IPS-11a (cell line): ENCODE measurements at regions not wholly inside any gene's neighbourhood (a gene's known extent, or its start where the extent isn't known, plus 50 kb on each side); places are given as distances from the start of the nearest gene placed in this dataset.

Experiments used
- H3K4me3 ChIP-seq: one replicate; pipeline ENCODE4 v1.5.1; 2013; ENCODE audit warnings: low read depth, low read length, control low read depth

DNA sequence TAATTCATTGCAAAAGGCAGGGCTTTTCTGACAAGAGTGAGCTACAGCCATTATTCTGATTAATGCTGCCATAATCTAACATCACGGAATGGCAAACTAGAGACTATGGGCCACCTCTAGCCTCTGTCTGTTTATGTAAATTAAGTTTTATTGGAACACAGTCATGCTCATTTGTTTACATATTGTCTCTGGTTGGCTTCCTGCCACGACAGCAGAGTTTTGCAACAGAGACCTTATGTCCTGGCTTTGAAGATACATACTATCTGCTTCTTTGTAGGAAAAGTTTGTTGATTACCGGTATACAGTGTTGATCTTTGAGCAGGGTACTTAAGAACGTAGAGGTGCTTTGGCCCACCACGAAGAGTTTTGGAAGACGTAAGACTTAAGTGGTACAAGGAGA lies 715.9 kb upstream of the RBFOX1 start:
- no peak overlapping the region for H3K4me3 ChIP-seq

- H3K4me3 ChIP-seq: no peak overlapping the region
Measured at GRCh38 chr16:6615636-6616035, 717.0 kb upstream of the RBFOX1 start.

- no peak overlapping the region for H3K4me3 ChIP-seq
Measured at GRCh38 chr16:6611535-6611934, 721.1 kb upstream of the RBFOX1 start.

DNA sequence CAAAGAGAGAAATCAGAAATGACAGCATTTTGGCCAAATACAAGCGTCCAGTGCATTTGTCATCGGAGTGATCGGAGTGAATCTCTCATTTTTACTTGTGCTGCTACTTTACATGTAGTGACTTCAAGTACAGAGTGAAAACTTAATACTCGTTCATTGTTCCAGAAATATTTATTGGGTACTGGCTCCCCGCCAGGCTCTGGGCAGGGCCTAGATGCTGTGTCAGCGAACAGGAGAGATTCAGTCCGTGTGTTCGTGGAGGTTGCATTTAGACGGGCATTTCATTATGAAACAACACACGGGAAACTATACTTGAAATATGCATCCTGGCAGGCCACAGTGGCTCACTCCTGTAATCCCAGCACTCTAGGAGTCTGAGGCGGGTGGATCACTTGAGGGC lies 727.2 kb upstream of the RBFOX1 start:
- no peak overlapping the region for H3K4me3 ChIP-seq

- no peak overlapping the region for H3K4me3 ChIP-seq
Measured at GRCh38 chr16:6603780-6604325, 728.8 kb upstream of the RBFOX1 start.

DNA sequence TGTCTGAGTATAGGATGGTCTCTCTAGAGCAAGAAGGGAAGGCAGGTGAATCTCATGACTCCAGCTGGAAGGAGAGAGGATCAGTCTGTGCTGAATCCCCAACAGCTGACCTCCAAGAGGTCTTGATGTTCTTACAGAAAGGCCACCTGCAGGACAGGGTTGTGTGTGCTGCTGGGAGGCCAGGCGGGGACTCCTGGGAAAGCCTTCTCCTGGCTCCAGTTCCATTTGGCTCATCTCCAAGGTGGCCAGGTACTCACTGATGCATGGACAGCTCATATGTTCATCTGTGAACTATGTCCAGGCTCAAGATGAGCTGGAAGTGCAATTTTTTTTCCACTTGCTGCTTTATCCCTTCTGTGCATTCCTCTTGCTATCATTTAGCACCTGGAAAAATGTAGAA lies 730.2 kb upstream of the RBFOX1 start:
- no peak overlapping the region for H3K4me3 ChIP-seq

DNA sequence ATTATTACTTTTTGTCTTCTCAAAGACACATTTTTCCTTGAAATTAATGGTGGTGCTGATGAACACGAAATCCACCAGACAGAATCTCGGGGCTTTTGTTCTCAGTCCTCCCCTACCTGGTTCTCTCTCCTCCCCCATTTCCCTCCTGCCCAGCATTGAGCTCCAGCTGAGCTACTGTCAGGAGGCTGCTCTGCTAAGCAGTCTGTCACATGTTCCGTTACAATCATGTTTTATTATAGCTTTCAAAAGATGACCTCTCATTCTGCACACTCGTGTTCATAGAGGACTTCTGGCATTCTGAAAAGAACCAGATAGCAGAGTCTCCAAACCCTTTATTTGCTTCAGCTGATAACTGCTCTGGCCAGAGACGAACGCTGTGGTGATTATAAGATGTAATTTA lies 732.5 kb upstream of the RBFOX1 start:
- no peak overlapping the region for H3K4me3 ChIP-seq

DNA sequence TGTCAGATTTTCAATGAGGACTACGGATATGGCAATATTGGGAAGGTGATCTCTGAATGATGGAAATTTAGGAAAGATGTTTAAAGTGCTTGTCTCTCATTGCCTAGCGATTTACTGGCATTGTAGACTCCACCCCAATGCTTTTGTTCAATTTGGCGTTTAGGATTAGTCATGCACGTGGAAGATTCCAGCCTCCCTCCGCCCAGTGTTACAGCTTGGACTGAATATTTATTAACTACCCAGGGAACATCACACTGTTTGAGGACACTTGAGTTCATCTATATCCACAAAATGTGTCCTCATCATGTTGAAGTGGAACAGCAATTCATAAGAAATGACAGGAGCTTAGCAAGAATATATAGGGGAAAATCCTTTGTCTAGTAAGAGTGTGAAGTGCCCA lies 738.8 kb upstream of the RBFOX1 start:
- H3K4me3 ChIP-seq: no peak overlapping the region

DNA sequence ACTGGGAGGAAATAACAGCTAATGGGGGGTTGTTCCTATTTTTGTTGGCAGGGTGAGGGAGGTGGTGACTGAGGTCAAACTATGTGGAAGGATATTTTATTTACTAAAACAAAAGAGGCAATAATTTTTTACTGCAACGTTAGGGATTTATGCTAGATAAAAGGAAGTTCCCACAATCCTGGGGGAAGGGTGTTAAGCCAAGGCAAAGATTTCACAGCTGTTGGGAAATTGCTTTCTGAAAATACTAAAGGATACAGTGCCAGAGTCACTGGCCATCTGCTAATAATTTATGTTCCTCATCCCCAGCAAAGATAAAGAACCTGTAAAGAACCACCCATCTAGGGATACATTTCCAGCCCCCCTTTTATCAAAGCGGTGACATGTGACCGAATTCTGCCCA lies 756.0 kb upstream of the RBFOX1 start:
- H3K4me3 ChIP-seq: no peak overlapping the region

DNA sequence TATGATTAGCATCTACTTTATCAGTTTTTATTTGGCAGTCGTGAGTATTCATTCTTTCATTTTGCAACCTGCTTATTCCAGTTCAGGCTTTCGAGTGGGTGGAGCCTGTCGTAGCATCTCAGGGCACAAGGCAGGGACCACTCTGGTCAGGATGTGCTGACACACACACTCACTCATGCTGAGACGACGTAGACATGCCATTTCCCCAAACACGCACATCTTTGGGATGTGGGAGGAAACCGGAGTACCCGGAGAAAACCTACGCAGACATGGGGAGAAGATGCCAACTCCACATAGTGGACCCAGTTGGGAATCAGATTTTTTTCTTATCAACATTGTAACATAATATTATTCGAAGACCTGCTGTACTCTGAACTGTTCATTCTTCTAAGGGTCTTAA lies 756.5 kb upstream of the RBFOX1 start:
- H3K4me3 ChIP-seq: no peak overlapping the region

- H3K4me3 ChIP-seq: no peak overlapping the region
Measured at GRCh38 chr16:6574146-6574545, 758.5 kb upstream of the RBFOX1 start.

DNA sequence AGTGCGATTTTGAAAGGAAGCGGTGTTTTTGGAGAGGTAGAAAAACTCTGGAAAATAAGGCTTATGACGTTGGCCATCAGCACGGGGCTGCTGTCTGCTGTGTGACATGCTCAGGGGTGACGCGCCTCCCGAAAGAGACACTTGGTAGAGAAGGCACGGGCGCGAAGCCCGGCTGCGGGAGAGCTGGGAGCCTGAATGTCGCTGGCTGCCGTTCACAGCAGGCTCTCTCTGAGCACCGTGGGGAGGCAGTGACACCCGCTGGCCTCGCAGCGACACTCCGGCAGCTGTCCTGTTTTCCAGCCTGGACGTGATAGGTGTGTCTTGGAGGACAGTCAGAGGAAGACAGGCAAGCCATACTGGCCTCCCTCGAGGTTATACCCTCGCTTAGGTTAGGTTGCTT lies 759.1 kb upstream of the RBFOX1 start:
- H3K4me3 ChIP-seq: no peak overlapping the region

GRCh38 chr16:6571044-6571443 lies 761.6 kb upstream of the RBFOX1 start:
- H3K4me3 ChIP-seq: no peak overlapping the region

- no peak overlapping the region for H3K4me3 ChIP-seq
Measured at GRCh38 chr16:6570530-6570929, 762.1 kb upstream of the RBFOX1 start.

- H3K4me3 ChIP-seq: no peak overlapping the region
Measured at GRCh38 chr16:6562986-6563385, 769.7 kb upstream of the RBFOX1 start.

GRCh38 chr16:6560306-6561100 lies 772.1 kb upstream of the RBFOX1 start:
- H3K4me3 ChIP-seq: no peak overlapping the region

- H3K4me3 ChIP-seq: no peak overlapping the region
Measured at GRCh38 chr16:6558661-6559060, 774.0 kb upstream of the RBFOX1 start.

- no peak overlapping the region for H3K4me3 ChIP-seq
Measured at GRCh38 chr16:6558126-6558525, 774.5 kb upstream of the RBFOX1 start.

GRCh38 chr16:6557353-6558023 lies 775.2 kb upstream of the RBFOX1 start:
- H3K4me3 ChIP-seq: no peak overlapping the region

DNA sequence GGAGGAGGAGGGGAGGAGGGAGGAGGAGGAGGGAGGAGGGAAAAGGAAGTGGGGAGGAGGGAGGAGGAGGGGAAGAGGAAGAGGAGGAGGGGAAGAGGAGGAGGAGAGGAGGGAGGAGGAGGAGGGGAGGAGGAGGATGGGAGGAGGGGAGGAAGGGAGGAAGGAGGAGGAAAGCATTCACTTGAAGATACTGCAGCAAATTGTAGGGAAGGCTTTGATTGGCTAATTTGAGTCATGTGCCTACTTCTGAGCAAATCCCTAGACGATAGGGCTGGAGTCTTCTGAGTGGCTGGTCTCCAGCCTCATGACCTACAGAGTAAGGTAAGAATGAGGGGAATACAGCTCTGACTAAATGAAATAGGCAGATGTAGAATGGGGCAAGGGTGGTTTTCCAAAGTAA lies 783.2 kb upstream of the RBFOX1 start:
- H3K4me3 ChIP-seq: no peak overlapping the region

- no peak overlapping the region for H3K4me3 ChIP-seq
Measured at GRCh38 chr16:6548507-6548906, 784.1 kb upstream of the RBFOX1 start.

DNA sequence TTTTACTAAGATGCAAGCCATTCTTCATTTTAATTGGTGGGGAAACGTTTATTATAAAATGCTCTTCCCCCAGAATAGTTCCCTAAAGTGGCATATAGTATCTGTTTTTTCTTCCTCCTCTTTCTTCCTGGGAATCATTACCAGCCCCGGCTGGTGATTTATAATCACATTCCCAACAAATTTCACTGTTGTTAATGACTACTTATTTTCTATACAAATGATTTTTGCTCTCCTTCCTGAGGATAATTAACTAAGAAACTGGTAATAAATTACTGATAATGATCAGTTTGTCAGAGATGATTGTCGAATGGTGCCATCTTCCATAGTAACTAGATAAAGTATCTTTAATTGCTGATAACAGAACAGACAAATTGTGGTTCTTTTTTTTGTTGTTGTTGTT lies 785.5 kb upstream of the RBFOX1 start:
- no peak overlapping the region for H3K4me3 ChIP-seq
